ENCODE measurements at regions not wholly inside any gene's neighbourhood (a gene's known extent, or its start where the extent isn't known, plus 50 kb on each side); places are given as distances from the start of the nearest gene placed in this dataset.

DNA sequence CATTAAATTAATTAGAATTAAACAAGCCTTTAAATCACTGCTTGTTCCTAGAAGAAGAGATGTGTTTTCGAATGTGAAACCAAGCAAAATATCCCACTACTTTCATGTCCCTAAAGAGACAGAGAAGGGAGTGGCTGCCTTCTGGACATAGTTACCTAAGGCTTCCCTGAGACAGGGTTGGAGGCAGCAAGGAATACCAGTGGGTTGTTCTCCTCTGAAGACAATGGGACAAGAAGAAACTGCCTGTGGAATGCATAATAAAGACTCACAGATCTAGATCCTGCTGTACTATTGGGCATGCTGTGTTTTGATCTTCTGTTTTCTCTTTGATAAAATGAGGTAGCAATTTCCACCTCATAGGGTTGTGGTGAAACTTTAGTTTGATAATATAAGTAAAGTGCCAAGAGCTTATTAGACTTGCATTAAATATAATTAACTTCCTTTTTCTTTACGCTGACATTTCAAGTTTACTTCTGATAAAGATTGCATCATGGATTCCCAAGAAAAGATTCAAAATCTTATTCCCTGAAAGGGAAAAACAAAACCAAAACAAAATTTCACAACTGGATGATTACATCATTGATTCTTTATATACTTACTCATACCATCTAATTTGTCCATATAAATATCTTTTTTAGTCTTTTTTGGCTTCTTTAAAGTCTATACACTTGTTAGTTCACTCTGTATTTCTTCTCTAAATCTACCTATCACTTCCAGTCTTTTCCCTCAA lies 621.3 kb downstream of the ETS1 start:
- H3K36me3 ChIP-seq (ENCODE audit: insufficient read depth, low read length) = no peaks in the 10 kb centered on the region
- TF ChIP-seq EZH2phosphoT487 (IDR thresholded peaks at IDR 0.05; ENCODE audit: borderline replicate concordance) (no peak), CTCF (conservative IDR thresholded peaks at IDR 0.05; ENCODE audit: low read length) (no peak)
- H3K27me3 ChIP-seq (ENCODE audit: insufficient read depth, low read length, poor library complexity, severe bottlenecking) = no peaks in the 10 kb centered on the region
- no peaks in the 10 kb centered on the region for H3K9me2 ChIP-seq (replicated peaks; ENCODE audit: low read depth, low read length)
- H4K20me1 ChIP-seq (ENCODE audit: insufficient read depth, low read length, poor library complexity, severe bottlenecking) = no peaks in the 10 kb centered on the region
- no peak overlapping the region for H3K4me2 ChIP-seq (ENCODE audit: low read depth, low read length, poor library complexity, severe bottlenecking)
- no peaks in the 10 kb centered on the region for H3F3A ChIP-seq (ENCODE audit: low read depth)
- no peaks in the 10 kb centered on the region for H3K79me2 ChIP-seq (ENCODE audit: insufficient read depth, low read length)
- no peak overlapping the region for H2AFZ ChIP-seq (ENCODE audit: low read length)
- no peak overlapping the region for H3K9ac ChIP-seq (ENCODE audit: low read depth, low read length, poor library complexity, severe bottlenecking)
- no peak overlapping the region for H3K4me3 ChIP-seq (ENCODE audit: low read length, poor library complexity, severe bottlenecking)
- H3K9me3 ChIP-seq (ENCODE audit: insufficient read depth, low read depth, low read length) = no peaks in the 10 kb centered on the region
- no peaks in the 10 kb centered on the region for H3K4me1 ChIP-seq (ENCODE audit: insufficient read depth, low read length, poor library complexity, severe bottlenecking)

DNA sequence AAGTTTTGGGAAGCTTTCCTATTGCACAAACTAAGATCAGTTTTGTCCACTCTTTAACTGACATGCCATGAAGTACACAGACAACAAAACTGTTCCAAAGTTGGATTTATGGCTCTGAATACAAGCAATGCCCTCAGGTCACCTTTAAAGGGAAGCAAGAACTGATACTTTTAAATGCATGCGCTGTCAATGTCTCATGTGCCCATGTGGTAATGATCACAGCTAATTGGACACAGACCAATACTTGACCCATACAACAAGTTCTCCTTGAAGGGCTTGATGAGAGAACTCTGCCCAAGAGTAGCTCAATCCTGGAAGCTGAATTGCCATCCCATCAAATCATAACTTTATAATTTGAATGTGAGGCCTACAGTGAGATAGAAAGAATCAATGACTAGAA lies 624.9 kb downstream of the ETS1 start:
- no peaks in the 10 kb centered on the region for H3K9me3 ChIP-seq (ENCODE audit: insufficient read depth, low read depth, low read length)
- no peaks in the 10 kb centered on the region for H3K27me3 ChIP-seq (ENCODE audit: insufficient read depth, low read length, poor library complexity, severe bottlenecking)
- TF ChIP-seq EZH2phosphoT487 (IDR thresholded peaks at IDR 0.05; ENCODE audit: borderline replicate concordance) (no peak), CTCF (conservative IDR thresholded peaks at IDR 0.05; ENCODE audit: low read length) (no peak)
- no peaks in the 10 kb centered on the region for H3K9me2 ChIP-seq (replicated peaks; ENCODE audit: low read depth, low read length)
- no peaks in the 10 kb centered on the region for H3F3A ChIP-seq (ENCODE audit: low read depth)
- no peak overlapping the region for H2AFZ ChIP-seq (ENCODE audit: low read length)
- H3K79me2 ChIP-seq (ENCODE audit: insufficient read depth, low read length) = no peaks in the 10 kb centered on the region
- no peaks in the 10 kb centered on the region for H3K4me1 ChIP-seq (ENCODE audit: insufficient read depth, low read length, poor library complexity, severe bottlenecking)
- H3K36me3 ChIP-seq (ENCODE audit: insufficient read depth, low read length) = no peaks in the 10 kb centered on the region
- no peak overlapping the region for H3K4me3 ChIP-seq (ENCODE audit: low read length, poor library complexity, severe bottlenecking)
- no peaks in the 10 kb centered on the region for H4K20me1 ChIP-seq (ENCODE audit: insufficient read depth, low read length, poor library complexity, severe bottlenecking)
- no peak overlapping the region for H3K4me2 ChIP-seq (ENCODE audit: low read depth, low read length, poor library complexity, severe bottlenecking)
- H3K9ac ChIP-seq (ENCODE audit: low read depth, low read length, poor library complexity, severe bottlenecking) = no peak overlapping the region

DNA sequence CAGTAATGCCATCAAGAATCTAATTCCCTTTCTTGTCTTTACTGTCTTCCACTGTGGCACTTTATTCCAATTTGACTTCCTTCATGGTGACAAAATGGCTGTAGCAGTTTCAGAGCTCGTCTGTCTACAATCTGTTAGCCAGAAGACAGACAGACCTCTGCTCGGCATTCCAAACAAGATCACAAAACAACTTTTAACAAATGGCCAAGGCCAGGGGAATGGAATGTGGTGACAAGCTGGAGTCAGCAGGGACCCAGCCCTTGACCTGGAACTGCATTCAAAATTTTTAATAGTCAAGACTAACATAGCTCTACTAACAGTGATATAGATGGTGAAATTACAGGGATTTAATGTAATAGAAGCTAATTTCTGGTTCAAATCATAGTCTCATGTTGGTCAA lies 637.2 kb downstream of the ETS1 start:
- Histone ChIP-seq H3K4me3 (ENCODE audit: low read length, poor library complexity, severe bottlenecking) (no peak overlapping the region), H3K9me2 (replicated peaks; ENCODE audit: low read depth, low read length) (no peaks in the 10 kb centered on the region), H3K4me2 (ENCODE audit: low read depth, low read length, poor library complexity, severe bottlenecking) (no peak overlapping the region), H3F3A (ENCODE audit: low read depth) (no peaks in the 10 kb centered on the region), H3K27me3 (ENCODE audit: insufficient read depth, low read length, poor library complexity, severe bottlenecking) (no peaks in the 10 kb centered on the region), H3K79me2 (ENCODE audit: insufficient read depth, low read length) (no peaks in the 10 kb centered on the region), H3K9ac (ENCODE audit: low read depth, low read length, poor library complexity, severe bottlenecking) (no peak overlapping the region), H4K20me1 (ENCODE audit: insufficient read depth, low read length, poor library complexity, severe bottlenecking) (no peaks in the 10 kb centered on the region), H3K36me3 (ENCODE audit: insufficient read depth, low read length) (no peaks in the 10 kb centered on the region), H3K4me1 (ENCODE audit: insufficient read depth, low read length, poor library complexity, severe bottlenecking) (no peaks in the 10 kb centered on the region), H2AFZ (ENCODE audit: low read length) (no peak overlapping the region), H3K9me3 (ENCODE audit: insufficient read depth, low read depth, low read length) (no peaks in the 10 kb centered on the region)
- TF ChIP-seq EZH2phosphoT487 (IDR thresholded peaks at IDR 0.05; ENCODE audit: borderline replicate concordance) (no peak), CTCF (conservative IDR thresholded peaks at IDR 0.05; ENCODE audit: low read length) (no peak)
